ENCODE measurements at regions not wholly inside any gene's neighbourhood (a gene's known extent, or its start where the extent isn't known, plus 50 kb on each side); places are given as distances from the start of the nearest gene placed in this dataset.
"Not testable (repeated sequence)": the region's sequence is repeated elsewhere in the genome, so short reads cannot be mapped to it uniquely, and the experiment has no call there.

DNA sequence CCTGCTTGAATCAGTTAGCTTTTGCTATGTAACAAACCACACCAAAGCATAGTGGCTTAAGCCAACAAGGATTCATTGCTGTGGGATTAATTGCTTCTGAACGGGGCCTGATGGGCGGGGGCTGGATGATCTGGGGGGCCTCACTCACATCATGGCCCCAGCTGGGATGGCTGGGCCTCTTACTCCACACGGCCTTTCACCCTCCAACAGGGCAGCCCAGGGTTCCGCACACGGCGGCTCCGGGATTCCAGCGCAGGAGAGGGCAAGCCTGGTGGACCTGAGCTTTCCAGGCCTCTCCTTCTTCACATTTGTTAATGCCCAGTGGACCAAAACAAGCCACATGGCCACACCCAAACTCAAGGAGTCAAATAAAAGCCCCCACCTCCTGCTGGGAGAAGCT lies 86.3 kb upstream of the PHLPP1 start:
- no peak for DNase-seq

DNA sequence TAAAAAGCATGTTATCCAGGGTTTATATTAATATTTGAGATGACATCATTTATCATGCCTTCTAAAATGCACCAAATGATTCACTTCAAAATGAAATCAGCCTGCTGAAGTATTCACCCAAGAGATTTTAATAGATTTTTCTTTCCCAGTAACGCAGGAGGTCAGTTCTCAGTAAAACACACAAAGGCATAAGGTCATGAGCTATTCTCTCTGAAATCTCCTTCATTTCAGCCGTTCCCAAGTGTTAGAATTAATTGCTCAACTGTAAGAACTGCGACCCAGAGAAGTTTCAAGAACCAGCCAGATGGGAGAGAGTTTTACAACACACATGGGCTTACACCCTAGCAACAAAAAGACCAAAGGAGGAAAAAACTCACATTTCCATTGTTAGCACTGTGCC lies 84.2 kb upstream of the PHLPP1 start:
- no peak for DNase-seq

DNA sequence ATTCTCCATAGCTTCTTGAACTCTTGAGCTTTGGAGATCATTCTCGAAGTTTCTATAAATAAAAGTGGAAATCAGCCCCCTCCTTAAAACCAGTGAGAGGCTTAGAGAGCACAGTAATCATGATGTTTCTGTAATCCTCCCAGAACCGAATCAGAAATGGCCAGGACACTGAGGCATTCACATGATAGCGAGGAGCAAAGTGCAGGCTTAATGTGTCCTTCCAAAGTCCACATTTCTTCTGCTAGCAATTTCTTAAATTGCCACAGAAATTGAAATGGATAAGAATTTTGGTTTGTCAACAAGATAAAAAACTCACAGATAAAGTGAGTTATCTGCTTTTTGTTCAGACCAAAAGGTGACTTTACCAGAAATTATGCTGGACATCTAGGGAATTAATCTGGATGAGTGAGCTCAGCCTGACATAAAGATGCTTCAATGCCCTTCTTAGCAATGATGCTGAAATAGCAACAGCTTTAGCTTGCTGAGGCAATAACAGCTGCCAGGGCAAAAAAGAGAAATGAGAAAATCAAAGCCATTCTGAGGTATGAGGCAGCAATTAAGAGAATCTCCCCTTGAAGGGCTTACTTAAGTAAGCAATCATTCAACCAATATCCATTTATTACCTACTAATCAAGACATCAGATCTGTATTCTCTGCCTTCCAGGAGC lies 82.4 kb upstream of the PHLPP1 start:
- no peak for DNase-seq

DNA sequence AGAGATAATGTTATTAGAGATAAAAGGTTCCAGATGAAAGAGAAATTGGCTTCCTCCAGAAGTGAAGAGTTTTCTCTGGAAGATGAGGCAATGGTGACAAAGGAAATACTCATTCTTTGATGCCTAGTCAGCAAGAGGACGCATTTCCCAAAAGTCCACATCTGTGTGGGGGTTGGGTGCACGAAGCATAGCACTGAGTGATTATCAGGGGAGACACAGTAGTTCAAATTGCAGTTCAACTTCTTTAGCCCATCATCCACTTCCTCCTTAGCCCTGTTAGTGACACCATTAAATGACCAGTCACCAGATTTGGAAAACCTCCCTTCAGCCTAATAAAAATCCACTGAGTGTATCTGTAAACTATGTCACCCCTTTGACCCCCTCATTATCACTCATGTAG lies 80.9 kb upstream of the PHLPP1 start:
- DNase-seq: no peak

DNA sequence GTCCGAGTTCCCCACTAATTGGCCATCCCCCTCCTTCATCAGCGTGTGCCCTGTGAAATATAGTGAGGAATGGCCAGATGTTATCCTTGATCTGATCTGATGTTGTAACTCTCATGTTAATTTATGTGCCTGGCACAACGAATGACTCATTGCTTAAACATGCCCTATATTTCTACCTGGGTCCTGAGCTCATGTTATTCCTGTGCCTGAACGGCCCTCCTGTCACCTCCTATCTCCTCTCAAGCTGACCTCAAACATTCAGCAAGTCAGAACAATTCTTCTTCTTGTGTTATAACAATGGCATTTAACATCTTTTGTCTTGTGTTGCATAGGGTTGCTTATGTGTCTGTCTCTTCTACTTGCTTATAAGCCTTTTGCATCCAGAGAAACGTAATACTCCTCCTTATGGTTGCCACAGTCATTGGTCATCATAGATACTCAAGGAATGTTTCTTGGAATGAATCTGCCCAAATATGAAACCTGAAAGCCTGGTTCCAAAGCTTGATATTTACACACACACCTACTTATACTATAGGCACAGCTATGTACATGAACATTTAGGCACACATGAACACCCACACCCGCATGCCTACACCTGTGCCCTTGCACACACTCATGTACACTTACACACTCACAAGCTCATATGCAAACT lies 80.2 kb upstream of the PHLPP1 start:
- DNase-seq: no peak

DNA sequence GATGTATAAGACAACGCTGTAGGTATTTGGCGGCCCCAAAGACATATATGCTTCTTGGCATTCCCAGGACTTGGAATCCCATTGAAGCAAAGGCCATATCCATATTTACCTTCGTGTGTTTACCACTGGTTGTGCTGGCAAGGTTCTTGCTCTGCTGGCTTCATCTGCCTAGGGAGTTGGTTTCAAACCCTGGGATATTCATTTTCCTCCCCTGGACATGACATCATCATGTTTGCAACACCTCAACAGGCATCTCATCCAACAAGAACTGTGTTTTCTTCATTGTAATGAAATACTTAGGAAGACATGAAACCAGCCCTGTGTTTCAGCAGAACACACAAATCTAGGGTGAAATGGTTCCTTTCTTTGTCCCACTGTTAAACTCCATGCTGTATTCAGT lies 77.9 kb upstream of the PHLPP1 start:
- DNase-seq: no peak

DNA sequence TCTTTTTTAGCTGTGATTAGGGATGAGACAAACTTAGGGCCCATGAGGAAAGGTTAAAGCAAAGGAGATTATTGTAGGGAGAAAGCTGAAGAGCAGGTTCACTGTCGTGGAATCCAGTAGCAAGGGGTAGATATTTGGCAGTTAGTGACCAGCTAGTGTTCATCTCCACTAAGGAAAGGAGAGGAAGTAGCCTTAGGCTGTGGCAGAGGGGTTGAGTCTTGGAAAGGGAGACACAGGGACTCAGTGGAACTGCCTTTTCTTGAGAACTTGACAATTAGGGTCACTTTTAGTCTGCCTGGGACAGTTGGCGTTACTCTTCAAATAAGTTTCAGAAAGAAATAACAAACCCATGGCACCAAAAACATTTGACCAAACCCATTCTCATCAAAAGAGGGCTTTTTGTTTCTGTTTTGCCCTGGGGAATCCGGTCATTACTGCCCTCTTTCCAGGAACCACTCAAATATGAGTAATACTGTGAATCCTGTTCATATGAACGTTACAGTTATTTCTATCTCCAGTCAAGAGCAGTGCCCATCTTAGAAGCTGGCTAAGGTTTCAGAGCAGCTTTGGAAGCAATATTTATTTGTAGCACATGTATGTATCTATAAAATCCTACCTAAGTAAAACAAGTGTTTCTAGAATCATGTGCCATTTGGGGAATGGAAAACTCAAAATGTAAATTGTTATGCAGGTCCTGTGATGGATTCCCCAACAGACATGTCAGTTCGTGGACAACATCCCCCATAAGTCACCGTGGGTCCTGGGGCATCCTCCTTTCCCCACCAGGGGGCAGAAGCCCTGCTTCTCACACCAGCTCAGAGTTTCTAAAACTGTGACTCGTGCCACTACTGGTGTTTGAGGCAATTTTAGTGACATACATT lies 77.3 kb upstream of the PHLPP1 start:
- peak; percentile 50 for DNase-seq

DNA sequence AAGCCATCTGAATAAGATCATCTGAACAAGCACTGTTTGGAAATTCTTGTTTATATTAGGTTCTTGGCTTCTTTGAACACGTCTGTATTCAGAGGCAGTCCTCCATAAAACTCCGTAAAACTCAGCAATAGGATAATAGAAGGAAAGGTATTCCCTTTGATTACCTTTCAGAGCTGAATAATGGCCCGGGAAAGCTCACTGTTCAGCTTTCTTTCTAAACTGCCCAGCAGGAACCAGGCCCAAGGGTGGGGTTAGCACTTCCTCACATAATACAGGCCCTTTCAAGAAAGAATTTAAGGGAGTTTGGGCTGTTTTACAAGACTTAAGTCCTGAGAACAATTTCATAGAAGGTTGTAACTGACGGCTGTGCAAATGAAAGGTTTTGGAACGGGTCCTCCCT lies 72.2 kb upstream of the PHLPP1 start:
- no peak for DNase-seq

DNA sequence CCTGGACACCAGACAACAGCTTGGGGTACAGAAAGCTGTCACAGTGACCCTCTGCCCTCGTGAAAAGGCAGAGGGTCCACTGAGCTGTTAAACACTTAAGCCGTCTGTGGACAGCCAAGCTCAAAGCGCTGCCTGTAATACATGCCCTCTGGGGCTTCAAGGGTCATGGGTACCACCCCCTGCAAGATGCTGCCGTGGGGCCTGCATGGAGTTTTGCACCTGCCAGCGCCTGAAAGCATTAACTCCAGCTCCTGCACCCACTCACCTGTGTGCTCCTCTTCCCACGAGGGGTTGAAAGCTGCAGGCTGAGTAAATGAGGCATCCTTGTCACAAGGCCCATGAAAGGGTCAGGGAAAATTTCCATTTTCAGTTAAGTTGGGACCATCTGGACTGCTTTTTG lies 70.6 kb upstream of the PHLPP1 start:
- DNase-seq: no peak

DNA sequence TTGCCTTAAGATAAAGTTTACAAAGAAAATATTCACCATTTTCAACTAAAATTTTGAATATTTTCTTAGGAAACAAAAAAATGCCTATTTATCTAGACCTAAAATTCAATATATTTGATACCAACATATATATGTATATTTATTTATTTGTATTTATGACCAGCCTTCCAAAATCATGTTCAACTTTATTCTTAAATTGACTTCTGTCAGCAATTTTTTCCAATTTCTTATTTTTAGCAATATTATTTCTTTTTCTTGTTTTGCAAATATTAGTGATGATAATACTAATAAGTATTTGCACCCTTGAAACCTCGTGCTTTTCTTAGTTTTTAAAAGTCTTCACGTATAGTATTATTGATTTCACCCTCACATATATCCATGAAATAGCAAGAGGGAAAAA lies 68.2 kb upstream of the PHLPP1 start:
- DNase-seq: no peak

DNA sequence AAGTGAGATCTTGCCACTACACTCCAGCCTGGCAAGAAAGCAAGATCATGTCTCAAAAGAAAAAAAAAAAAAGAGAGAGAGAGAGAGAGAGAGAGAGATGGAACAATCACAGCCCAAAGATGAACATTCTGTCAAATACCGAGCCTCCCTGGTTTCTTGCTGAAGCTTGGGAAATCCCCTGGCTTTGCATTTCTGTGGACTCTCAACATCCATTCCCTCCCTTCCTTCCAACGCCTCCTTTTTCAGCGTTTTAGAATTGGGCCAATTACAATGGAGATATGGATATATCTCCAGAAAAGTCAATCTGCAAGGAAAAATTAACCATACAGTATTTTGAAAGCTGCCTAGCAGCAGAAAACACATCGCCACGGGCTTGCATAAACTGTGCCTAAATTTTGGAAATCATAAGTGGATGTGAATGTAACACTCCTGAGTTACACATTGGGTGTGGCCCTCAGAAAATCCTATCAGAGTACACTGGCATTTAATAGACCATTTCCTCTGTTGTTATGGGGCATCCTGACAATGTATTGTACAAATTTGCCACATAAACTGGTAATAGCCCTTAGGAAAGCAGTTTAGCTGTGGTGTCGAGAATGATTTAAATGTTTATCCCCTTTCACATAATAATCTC lies 67.2 kb upstream of the PHLPP1 start:
- DNase-seq: no peak

DNA sequence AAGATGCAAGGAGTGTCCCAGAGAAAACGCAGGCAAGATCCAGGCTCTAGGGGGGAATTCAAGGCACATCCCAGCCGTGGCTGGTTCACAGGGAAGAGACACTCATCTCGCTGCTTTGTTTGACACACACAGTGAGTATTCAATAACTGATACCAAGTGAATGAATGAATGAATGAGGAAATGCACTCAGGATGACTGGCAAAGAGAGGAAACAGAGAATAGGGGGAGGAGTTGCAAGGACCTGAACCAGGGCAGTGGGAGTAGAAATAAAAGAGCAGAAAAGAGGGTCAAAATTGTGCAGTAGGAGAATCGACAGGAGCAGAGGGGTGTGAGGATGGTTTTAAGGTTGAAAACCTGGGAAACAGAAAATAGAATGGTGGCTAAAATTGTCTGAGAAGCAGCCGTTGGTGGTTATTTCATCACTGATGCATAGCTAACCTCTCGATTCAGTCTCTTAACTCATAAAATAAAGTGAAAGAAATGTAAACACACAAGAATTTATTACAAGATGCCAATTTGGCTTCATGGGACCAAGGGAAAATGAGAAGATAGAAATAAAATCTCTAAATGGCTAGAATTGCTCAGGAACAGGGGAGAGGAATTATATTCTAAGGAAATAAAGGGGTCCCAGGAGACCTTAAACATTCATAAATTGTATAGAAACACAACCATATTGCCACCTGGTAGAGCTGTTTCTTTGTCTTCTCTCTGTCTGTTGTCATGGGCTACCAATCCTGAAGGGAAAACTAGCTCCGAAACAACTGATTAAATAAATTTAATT lies 63.9 kb upstream of the PHLPP1 start:
- DNase-seq: no peak

DNA sequence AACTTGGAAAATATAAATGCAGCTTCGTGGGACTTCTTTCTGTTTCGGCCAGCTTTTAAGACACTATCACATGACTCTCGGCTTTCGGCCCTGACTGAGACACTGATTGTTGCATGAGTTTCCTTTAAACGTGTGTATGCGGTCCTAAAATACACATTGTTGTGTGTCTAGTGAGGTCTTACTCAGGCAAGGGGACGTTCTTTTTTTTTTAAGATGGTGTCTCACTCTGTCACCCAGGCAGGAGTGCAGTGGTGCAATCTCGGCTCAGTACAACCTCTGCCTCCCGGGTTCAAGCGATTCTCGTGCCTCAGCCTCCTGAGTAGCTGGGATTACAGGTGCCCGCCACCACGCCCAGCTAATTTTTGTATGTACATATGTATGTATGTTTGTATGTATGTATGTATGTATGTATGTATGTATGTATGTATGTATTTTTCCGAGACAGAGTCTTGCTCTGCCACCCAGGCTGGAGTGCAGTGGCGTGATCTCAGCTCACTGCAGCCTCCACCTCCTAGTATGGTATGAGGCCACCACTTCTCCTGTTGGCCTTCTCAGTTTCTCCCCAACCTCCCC lies 63.2 kb upstream of the PHLPP1 start:
- DNase-seq: not testable (repeated sequence)

DNA sequence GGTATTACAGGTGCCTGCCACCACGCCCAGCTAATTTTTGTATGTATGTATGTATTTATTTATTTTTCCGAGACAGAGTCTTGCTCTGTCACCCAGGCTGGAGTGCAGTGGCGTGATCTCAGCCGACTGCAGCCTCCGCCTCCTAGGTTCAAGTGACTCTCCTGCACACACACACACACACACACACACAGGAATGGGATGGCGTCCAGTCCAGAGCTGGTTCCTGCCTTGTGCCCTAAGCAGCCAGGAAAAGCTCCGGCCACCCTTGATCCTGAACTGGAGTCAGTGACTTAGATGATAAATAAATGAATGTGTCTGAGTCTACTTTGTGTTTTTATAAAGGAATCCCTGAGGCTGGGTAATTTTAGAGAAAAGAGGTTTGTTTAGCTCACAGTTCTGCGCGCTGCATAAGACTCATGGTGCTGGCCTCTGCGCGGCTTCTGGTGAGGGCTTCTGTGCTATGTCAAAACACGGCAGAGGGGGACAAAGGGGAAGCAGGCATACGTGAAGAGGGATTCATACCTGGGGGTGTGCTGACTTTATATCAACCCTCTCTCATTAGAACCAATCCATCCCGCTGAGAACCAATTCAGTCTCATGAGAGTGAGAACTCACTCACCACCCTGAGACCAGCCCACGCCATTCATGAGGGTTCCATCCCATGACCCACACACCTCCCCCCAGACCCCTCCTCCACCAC lies 59.7 kb upstream of the PHLPP1 start:
- DNase-seq: no peak

DNA sequence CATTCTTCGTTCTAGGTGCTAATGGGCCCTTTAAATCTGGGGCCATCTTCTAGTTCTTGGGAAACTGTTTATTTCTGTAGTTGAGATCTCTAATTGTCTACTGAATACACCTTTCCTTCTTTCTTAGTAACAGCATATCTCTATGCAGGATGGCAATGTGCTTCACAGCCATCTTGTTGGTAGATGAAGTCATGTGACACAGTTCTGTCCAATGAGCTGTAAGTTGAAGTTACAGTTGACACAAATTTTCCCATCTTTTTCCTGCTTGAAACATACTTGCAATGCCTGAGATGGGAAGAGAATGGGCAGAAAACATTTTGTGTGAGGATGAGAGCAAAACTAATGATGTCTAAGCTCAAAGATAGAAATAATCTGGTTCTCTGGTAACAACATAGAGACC lies 57.3 kb upstream of the PHLPP1 start:
- no peak for DNase-seq

DNA sequence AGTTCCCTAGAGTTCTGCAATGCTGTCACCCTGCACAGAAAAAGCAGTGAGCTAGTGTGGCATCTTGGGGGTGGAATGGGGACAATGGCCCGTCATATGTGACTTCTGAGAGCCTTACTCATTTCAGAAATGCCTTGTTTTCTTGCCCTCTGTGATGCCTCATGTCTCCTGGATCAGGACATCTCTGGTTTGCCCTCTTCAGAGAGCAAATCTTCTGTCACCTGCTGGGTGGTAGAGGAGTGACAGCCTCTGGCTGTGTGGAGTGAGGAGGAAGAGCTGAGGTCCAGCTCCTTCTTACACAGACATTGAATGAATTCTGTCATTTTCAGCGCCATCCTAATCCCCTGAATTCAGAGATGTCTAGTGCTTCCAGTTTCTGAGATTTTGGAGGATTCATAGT lies 55.6 kb upstream of the PHLPP1 start:
- no peak for DNase-seq

DNA sequence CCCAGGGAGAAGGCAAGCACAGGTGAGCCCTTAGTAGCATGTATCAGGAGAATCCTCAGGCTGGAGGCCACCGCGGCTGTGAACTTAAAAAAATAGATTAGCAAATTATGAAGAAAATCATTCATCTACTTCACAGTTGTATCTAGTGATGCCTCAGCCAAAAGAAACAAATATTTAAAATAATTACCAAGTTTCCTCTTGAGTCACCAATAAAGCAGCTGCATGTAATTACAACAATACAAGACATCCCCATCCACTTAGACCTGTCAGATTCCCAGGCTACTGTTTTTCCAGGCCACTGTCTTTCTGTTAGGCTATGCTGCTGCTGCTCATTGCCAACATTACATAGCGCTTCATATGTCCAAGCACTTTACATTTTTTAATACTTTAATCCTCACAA lies 54.6 kb upstream of the PHLPP1 start:
- no peak for DNase-seq

DNA sequence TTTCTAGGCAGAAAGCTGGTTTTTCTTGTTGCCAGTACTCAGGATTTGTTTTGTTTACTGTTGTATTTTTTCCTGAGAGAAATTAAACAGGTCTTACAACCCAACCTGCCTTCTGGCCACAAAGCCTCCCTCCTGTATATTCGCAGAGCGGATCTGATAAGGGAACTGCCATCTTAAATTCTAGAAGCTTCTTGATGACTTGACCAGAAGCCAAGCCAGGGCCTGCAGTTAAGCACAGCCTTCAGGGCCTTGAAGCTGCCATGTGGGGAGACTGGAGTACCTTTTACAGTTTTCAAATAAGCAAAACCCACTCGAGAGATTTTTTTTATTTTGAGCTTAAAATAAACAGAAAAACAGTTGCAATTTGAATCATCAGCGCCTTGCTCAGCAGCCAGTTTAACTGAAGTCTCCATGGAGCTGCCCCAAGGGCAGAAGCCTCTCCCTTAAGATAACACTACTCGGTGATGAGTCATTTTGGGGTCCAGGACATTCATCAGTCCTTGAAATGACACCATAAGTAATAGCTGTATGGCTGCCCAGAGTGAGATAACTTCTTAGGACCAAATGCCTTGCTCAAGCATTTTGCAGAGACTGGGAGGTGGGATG lies 51.5 kb upstream of the PHLPP1 start:
- DNase-seq: no peak

DNA sequence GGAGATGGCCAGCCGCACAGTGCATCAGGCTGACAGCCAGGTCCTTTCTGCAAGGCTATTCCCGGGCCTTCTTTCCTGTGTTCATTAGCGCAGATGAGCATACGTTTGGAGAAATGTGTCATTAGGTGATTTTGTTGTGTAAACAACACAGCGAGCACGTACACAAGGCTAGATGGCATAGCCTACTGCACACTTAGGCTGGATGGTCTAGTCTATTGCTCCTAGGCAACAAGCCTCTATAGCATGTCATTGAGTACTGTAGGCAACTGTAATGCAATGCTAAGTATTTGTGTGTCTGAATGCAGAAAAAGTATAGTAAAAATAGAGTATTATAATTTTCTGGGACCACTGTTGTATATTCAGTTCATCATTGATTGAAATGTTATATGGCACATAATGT lies 50.9 kb upstream of the PHLPP1 start:
- DNase-seq: no peak

DNA sequence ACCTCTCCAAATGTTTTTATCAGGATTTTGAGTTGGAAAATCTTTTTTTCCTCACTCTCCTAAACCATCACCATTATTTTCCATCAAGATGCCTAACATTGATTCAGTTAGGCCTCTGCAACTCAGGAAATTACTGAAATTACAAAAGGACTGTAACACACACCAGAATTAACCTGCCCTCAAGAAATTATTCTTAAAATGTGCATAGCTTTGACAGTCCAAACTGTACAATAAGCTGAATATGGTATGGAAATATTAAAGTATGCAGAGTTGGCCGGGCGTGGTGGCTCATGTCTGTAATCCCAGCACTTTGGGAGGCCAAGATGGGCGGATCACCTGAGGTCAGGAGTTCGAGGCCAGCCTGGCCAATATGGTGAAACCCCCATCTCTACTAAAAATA lies 50.2 kb upstream of the PHLPP1 start:
- no peak for DNase-seq
